ENCODE measurements at regions not wholly inside any gene's neighbourhood (a gene's known extent, or its start where the extent isn't known, plus 50 kb on each side); places are given as distances from the start of the nearest gene placed in this dataset.
"Not testable (repeated sequence)": the region's sequence is repeated elsewhere in the genome, so short reads cannot be mapped to it uniquely, and the experiment has no call there.

GRCh38 chr2:176760439-176760838, 452.2 kb upstream of the HNRNPA3 start:
- DNase-seq (ENCODE audit: low read depth in 2 of 2) = no peak

DNA sequence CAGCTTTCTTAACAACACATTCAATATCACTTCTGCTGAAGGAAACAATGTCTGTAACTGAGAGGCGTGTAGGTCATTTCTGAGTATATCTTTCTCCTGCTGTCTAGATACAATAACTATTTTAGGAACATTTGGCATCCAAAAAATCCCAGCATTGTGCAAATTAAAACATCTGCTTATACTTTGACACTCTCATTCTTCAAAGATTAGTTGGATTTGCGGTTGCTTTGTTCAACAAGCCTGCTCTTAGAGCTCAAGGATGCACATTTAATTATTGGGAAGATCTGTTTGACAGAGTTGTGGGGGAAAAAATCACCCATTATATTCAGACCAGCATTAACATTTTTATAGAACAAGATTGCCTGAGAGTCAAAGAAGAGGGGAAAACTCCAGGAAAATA, 449.5 kb upstream of the HNRNPA3 start:
- DNase-seq (ENCODE audit: low read depth in 2 of 2) = peak; percentile 57 to 62

DNA sequence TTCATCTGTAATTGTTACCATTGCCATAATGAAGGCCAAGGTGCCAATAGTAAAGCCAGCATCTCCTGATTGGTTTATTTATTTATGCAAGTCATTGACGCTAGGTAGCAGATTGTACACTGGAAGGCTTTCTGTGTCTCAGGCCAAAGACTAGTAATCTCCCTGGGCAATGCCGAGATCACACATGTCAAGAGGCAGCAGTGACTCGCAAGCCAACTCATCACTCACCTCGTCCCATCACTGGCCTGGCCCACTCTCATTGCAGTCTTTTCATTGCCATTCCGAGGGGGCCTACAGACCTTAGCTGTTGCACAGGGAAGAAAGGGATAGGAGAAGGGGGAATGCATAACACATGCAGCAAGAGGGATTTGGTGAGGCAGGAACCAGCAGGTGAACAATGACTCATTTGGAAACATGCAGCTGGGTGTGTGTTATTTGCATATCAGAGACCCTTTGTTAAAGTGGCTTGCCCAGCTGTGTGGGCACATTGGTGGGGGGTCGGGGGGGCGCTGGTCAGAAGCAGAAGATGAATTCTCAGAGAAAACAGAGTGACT, 448.7 kb upstream of the HNRNPA3 start:
- DNase-seq (ENCODE audit: low read depth in 2 of 2) = no peak

- no peak for DNase-seq (ENCODE audit: low read depth in 2 of 2)
Observed at GRCh38 chr2:176764921-176765320, 447.7 kb upstream of the HNRNPA3 start.

DNA sequence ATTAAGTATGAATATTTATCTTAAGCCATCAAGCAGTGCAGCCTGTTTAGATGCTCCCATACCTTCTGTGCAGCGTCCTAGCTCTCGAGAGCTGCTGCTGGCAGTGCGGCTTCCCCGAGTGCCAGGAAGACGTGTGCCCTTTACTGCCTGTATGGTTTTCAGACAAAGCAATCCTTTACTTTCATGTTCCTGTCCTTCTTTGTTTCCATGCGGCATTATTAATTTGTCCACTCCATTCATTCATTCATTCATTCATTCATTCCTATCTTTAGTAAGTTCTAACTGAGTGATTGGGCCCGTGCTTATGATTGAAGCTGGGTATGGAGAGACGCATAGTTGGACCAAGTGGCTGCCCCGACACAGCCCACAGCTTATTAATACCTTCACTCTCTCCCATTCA, 446.6 kb upstream of the HNRNPA3 start:
- DNase-seq (ENCODE audit: low read depth in 2 of 2) = no peak

- no peak for DNase-seq (ENCODE audit: low read depth in 2 of 2)
Observed at GRCh38 chr2:176768185-176768584, 444.4 kb upstream of the HNRNPA3 start.

GRCh38 chr2:176769021-176769420, 443.6 kb upstream of the HNRNPA3 start:
- DNase-seq (ENCODE audit: low read depth in 2 of 2) = no peak

- DNase-seq (ENCODE audit: low read depth in 2 of 2) = no peak
Observed at GRCh38 chr2:176769499-176770370, 442.9 kb upstream of the HNRNPA3 start.

- no peak for DNase-seq (ENCODE audit: low read depth in 2 of 2)
Observed at GRCh38 chr2:176772816-176773215, 439.8 kb upstream of the HNRNPA3 start.

DNA sequence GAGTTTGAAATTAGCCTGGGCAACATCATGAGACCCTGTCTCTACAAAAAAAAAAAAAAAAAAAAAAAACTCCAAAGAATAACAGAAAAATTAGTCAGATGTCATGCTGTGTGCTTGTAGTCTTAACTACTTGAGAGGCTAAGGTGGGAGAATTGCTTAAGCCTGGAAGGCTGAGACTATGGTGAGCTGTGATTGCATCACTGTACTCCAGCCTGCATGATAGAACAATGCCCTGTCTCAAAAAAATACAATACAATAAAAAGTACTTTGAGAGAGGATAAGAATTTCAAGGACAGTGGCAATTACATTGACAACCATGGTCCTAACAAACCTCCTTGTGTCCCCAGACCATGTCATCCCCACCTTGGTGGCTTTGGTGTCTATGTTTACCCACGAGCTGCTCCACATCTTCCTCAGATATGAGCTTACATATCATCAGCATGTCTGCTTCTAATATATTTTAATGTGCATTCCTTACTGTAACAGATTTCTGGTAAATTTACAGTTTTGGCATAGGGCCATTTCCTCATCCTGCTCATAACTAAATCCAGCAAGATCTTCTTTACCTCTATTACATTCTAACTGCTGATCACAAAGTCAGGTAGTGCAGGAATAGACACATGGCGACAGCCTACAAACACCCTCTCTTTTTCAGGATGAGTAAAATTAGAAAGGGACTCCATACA, 437.7 kb upstream of the HNRNPA3 start:
- peak; percentile 60 to 67 for DNase-seq (ENCODE audit: low read depth in 2 of 2)

GRCh38 chr2:176777262-176777661, 435.3 kb upstream of the HNRNPA3 start:
- no peak for DNase-seq (ENCODE audit: low read depth in 2 of 2)

DNA sequence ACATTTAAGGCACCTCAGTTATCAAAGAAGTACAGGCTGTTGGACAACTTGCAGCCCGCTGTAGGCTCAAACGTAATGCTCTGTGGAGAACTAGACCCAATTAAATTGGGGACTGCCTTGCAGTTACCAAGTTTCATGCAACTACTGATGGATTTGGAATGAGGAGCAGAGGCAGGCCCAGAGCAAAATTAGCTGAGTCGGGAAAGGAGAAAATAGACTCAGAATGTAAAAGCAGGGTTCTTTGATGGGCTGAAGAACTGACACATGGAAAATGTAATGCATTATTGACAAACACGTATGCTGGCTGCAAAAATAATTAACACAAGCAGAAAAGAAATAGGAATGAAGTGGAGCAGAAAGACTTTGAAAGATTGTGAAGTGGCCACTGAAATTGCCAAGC, 432.7 kb upstream of the HNRNPA3 start:
- DNase-seq (ENCODE audit: low read depth in 2 of 2) = no peak

GRCh38 chr2:176780348-176780747, 432.2 kb upstream of the HNRNPA3 start:
- no peak for DNase-seq (ENCODE audit: low read depth in 2 of 2)

DNA sequence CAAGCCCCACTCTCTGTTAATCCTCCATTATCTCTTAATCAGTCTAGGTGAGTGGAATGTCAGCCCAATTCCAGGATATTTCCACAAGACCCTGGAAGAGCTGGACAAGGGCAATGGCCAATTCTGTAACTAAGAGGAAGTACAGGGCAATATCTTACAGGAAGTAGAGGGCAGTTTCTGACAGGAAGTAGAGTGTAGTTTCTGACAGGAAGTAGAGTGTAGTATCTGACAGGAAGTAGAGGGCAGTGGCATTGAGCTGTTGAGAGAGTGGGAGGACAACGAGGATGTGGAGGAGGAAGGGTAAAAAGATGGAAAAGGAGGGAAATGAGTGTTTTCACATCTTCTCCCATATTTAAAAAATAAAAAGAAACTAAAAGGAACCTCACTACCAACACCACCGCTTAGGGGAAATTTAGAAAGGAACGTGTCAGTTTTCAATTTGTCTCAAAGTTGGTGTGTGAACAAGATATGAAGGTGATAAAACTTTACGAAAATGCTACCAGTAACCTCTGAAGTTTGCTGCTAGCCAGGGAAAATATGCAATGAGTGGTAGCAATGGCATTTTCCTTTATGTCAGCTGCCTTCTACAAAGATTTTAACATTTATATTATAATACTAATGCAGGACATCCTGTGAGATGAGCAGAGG, 430.9 kb upstream of the HNRNPA3 start:
- no peak for DNase-seq (ENCODE audit: low read depth in 2 of 2)

- no peak for DNase-seq (ENCODE audit: low read depth in 2 of 2)
Observed at GRCh38 chr2:176784633-176785200, 427.9 kb upstream of the HNRNPA3 start.

DNA sequence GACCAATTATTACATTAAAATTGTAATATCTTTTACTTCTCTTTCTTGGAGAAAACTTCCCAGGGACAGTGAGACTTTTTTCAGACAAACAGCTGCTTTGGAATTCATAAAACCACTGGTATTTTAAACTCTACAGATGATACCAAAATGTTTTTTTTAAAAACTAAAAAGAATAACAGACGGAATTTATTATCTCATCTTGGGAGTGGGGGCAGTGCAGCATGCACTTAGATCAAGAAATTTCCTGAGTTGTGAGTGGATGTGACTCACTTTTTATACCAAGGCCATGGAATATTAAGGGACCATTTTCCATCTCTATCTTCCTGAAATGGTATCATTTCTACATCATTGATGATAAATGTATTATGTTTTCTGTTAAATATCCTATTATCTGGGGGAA, 422.8 kb upstream of the HNRNPA3 start:
- DNase-seq (ENCODE audit: low read depth in 2 of 2) = peak; percentile 20 to 29

GRCh38 chr2:176790468-176790867, 422.1 kb upstream of the HNRNPA3 start:
- no peak for DNase-seq (ENCODE audit: low read depth in 2 of 2)

GRCh38 chr2:176793792-176794191, 418.8 kb upstream of the HNRNPA3 start:
- no peak for DNase-seq (ENCODE audit: low read depth in 2 of 2)

DNA sequence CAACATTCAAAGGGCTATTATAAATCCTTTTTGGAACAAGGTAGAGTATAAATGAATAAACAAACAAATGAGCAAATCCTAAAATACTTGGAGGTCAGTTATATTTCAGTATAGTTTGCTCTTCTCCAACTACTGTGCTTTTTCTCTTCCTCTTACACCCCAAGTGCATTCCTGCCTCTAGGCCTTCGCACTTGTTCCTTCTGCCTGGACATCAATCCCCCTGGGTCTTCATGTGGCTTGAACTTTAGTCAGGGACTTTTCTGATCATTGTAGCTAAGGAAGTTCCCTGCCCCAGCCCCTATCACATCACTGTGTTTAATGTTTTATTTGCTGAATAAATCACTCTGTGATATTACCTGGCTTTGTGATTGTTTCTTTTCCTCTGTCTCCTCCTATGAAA, 418.2 kb upstream of the HNRNPA3 start:
- DNase-seq (ENCODE audit: low read depth in 2 of 2) = no peak

DNA sequence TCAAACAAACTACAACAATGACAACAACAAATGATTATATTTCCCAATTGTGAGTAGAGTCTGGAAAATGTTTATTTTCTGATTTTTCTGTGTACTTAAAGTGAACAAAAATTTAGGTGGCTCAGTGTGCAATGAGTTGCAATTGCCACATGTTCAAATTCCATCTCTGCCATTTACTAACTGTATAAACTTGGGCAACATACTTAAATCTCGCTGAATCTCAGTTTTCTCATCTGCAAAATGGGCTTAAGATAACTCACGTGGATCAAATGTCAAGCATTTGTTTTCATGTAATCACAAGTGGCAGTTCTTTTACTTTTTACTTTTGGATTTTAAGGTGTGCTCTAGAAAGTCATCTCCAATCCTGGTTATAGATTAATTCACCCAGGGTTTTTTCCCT, 416.8 kb upstream of the HNRNPA3 start:
- DNase-seq (ENCODE audit: low read depth in 2 of 2) = no peak

GRCh38 chr2:176796677-176797076, 415.9 kb upstream of the HNRNPA3 start:
- DNase-seq (ENCODE audit: low read depth in 2 of 2) = not testable (repeated sequence)

GRCh38 chr2:176804392-176804791, 408.2 kb upstream of the HNRNPA3 start:
- no peak for DNase-seq (ENCODE audit: low read depth in 2 of 2)

Data from fibroblast of skin of left quadriceps (primary cell).